Breast epithelium (tissue), 4 donors: ENCODE measurements at regions not wholly inside any gene's neighbourhood (a gene's known extent, or its start where the extent isn't known, plus 50 kb on each side); places are given as distances from the start of the nearest gene placed in this dataset.

ENCODE experiments used
- DNase-seq, 2 donors: peaks; one replicate each; pipeline ENCODE4 v3.0.0-alpha.2; 2019; ENCODE audit warnings: low spot score in 2 of 2
- H3K27ac ChIP-seq, 2 donors: fragments of 200-600 bp; sonication (generic) in 1 of 2; one replicate each; pipeline ENCODE4 v1.5.1; 2016 to 2019; ENCODE audit warnings: mild to moderate bottlenecking in 1 of 2
- H3K27me3 ChIP-seq, 2 donors: fragments of 200-600 bp; sonication (generic) in 1 of 2; one replicate each; pipeline versions ENCODE4 v1.5.1 to v1.6.0; 2017 to 2019; ENCODE audit warnings: control low read depth in 1 of 2, mild to moderate bottlenecking in 1 of 2
- H3K36me3 ChIP-seq: fragments of 200-600 bp; one replicate; pipeline ENCODE4 v1.5.1; 2019
- H3K4me1 ChIP-seq, 2 donors: fragments of 200-600 bp; sonication (generic); one replicate each; pipeline ENCODE4 v1.5.1; 2016 to 2019; ENCODE audit warnings: control low read depth in 1 of 2
- H3K4me3 ChIP-seq, 3 donors: fragments of 200-600 bp; sonication (generic); 1 replicate in 2 of 3; 2 replicates in 1 of 3; pipeline ENCODE4 v1.5.1; 2016 to 2019; ENCODE audit warnings: mild to moderate bottlenecking in 3 of 3, moderate library complexity in 2 of 3
- H3K9me3 ChIP-seq, 2 donors: fragments of 200-600 bp; sonication (generic) in 1 of 2; one replicate each; pipeline ENCODE4 v1.5.1; 2016 to 2019; ENCODE audit warnings: control low read depth in 1 of 2
- CTCF ChIP-seq, 3 donors: fragments of 450-650 bp; IDR thresholded peaks; one replicate each; pipeline ENCODE4 v1.5.1; 2016 to 2017; ENCODE audit warnings: antibody characterized with exemption in 3 of 3, mild to moderate bottlenecking in 3 of 3, moderate library complexity in 3 of 3
- POLR2A ChIP-seq: fragments of 450-650 bp; IDR thresholded peaks from one replicate; pipeline ENCODE4 v1.6.1; 2016; ENCODE audit warnings: antibody characterized with exemption, mild to moderate bottlenecking, moderate library complexity
- POLR2AphosphoS5 ChIP-seq, 3 donors: sonication (generic); formaldehyde crosslinking; IDR thresholded peaks; one replicate each; pipeline ENCODE4 v1.6.1; 2017; ENCODE audit warnings: antibody characterized with exemption in 3 of 3
- intact Hi-C: fragments of 100-400 bp; cut with DNase I; formaldehyde crosslinking; loops from one replicate; pipeline ENCODE4 v1.15.1; 2023; ENCODE audit warnings: low total_unique reads

GRCh38 chr13:109497917-109498316, 288.5 kb downstream of the IRS2 start:
- no peaks in the 10 kb centered on the region for H3K9me3 ChIP-seq
- no peak for TF ChIP-seq POLR2A
- no peak for TF ChIP-seq POLR2AphosphoS5 (IDR thresholded peaks at IDR 0.05)
- TF ChIP-seq CTCF (IDR thresholded peaks at IDR 0.05) = no peak
- DNase-seq = no peak
- H3K4me1 ChIP-seq = no peaks in the 10 kb centered on the region
- H3K27ac ChIP-seq = no peak overlapping the region
- H3K27me3 ChIP-seq = no peaks in the 10 kb centered on the region
- H3K4me3 ChIP-seq = no peak overlapping the region
- intact Hi-C loops = loop anchor here (2.0 kb wide), 1 partner anchor 33 kb away; no protein-coding TSS in a partner anchor
- no peaks in the 10 kb centered on the region for H3K36me3 ChIP-seq

GRCh38 chr13:109496216-109496615, 290.2 kb downstream of the IRS2 start:
- intact Hi-C loops = no loop called here
- Histone ChIP-seq H3K36me3 (no peaks in the 10 kb centered on the region), H3K9me3 (no peaks in the 10 kb centered on the region), H3K4me1 (no peaks in the 10 kb centered on the region), H3K27ac (no peak overlapping the region), H3K4me3 (no peak overlapping the region), H3K27me3 (no peaks in the 10 kb centered on the region)
- no peak for TF ChIP-seq POLR2A
- TF ChIP-seq CTCF (IDR thresholded peaks at IDR 0.05) = no peak
- no peak for TF ChIP-seq POLR2AphosphoS5 (IDR thresholded peaks at IDR 0.05)
- no peak for DNase-seq

- DNase-seq = no peak
- Histone ChIP-seq H3K36me3 (no peaks in the 10 kb centered on the region), H3K27ac (no peak overlapping the region), H3K4me3 (no peak overlapping the region), H3K4me1 (no peaks in the 10 kb centered on the region), H3K9me3 (no peaks in the 10 kb centered on the region), H3K27me3 (no peaks in the 10 kb centered on the region)
- no peak for TF ChIP-seq POLR2A
- TF ChIP-seq POLR2AphosphoS5 (IDR thresholded peaks at IDR 0.05) = no peak
- TF ChIP-seq CTCF (IDR thresholded peaks at IDR 0.05) = no peak
- intact Hi-C loops = no loop called here
Measured at GRCh38 chr13:109494925-109495369, 291.4 kb downstream of the IRS2 start.

- intact Hi-C loops = no loop called here
- no peak for TF ChIP-seq POLR2A
- H3K27me3 ChIP-seq = no peaks in the 10 kb centered on the region
Measured at GRCh38 chr13:109485136-109485794, 301.1 kb downstream of the IRS2 start.

GRCh38 chr13:109483284-109483683, 303.1 kb downstream of the IRS2 start:
- H3K4me1 ChIP-seq = no peaks in the 10 kb centered on the region
- H3K27me3 ChIP-seq = no peaks in the 10 kb centered on the region
- TF ChIP-seq POLR2AphosphoS5 (IDR thresholded peaks at IDR 0.05) (no peak), CTCF (IDR thresholded peaks at IDR 0.05) (no peak), POLR2A (no peak)
- no peak overlapping the region for H3K4me3 ChIP-seq
- DNase-seq = no peak
- intact Hi-C loops = no loop called here
- no peaks in the 10 kb centered on the region for H3K9me3 ChIP-seq
- H3K36me3 ChIP-seq = no peaks in the 10 kb centered on the region
- no peak overlapping the region for H3K27ac ChIP-seq

More at GRCh38 chr13:109485136-109485794, 301.1 kb downstream of the IRS2 start:
- Histone ChIP-seq H3K4me1 (no peaks in the 10 kb centered on the region), H3K27ac (no peak overlapping the region), H3K4me3 (no peak overlapping the region), H3K36me3 (no peaks in the 10 kb centered on the region), H3K9me3 (no peaks in the 10 kb centered on the region)
- DNase-seq = no peak
